HepG2 (cell line): ENCODE measurements at regions not wholly inside any gene's neighbourhood (a gene's known extent, or its start where the extent isn't known, plus 50 kb on each side); places are given as distances from the start of the nearest gene placed in this dataset.

Source experiments
- ATAC-seq: fragments of 200-7000 bp; cut with Tn5 transposase; 3 replicates; pipeline ENCODE4 v1.9.1; 2020; ENCODE audit warnings: mild to moderate bottlenecking, moderate library complexity
- BruUV-seq: library from RNA; stranded (reverse); fragments of 400-500 nt; replicated peaks from 2 replicates; lab custom pipeline; 2021; lab: Mats Ljungman, UMichigan
- CTCF ChIA-PET: fragments of 300-600 bp; formaldehyde crosslinking; extraction: SDS; loops from one replicate; lab custom pipeline; 2021; ENCODE audit warnings: low total read pairs, inconsistent platforms, low intra/inter-chr PET ratio; lab: Yijun Ruan, JAX
- POLR2A ChIA-PET: fragments of 350-600 bp; sonication (Branson Sonifier 250); formaldehyde crosslinking; loops from one replicate; lab custom pipeline; 2020; ENCODE audit warnings: antibody characterized with exemption, inconsistent platforms; lab: Yijun Ruan, JAX
- DNase-seq: peaks from one replicate; pipeline ENCODE4 v3.0.0-alpha.2; 2015; ENCODE audit warnings: low spot score
- FAIRE-seq: peaks from 3 replicates; lab custom pipeline; 2011; peaks lifted over from hg19 to GRCh38; lab: Jason Lieb, UNC
- H2AFZ ChIP-seq: one replicate; pipeline ENCODE4 v1.6.1; 2011; ENCODE audit warnings: low read length, inconsistent platforms
- H3K27ac ChIP-seq: fragments of 300-600 bp; 3 replicates; pipeline ENCODE4 v1.8.0; 2011; ENCODE audit warnings: mixed run types, mild to moderate bottlenecking, mixed read lengths, low read length, inconsistent platforms; ENCODE audit not compliant: insufficient read depth; ENCODE audit errors: extremely low read length
- H3K27me3 ChIP-seq, 2 experiments: fragments of 200-600 bp in 1 of 2; 2 replicates in 1 of 2; 3 replicates in 1 of 2; pipeline versions ENCODE4 v1.6.0 to v1.8.0; 2011; ENCODE audit warnings: low read length in 2 of 2, mild to moderate bottlenecking in 2 of 2, moderate library complexity in 2 of 2, inconsistent platforms in 1 of 2; ENCODE audit not compliant: insufficient read depth in 2 of 2, control insufficient read depth in 1 of 2
- H3K36me3 ChIP-seq, 2 experiments: fragments of 200-600 bp in 1 of 2; replicated peaks in 1 of 2; 2 replicates in 1 of 2; 3 replicates in 1 of 2; pipeline versions ENCODE4 v1.5.1 to v1.8.0; 2011; ENCODE audit warnings: low read length in 2 of 2, inconsistent platforms in 1 of 2; ENCODE audit not compliant: insufficient read depth in 2 of 2, control insufficient read depth in 1 of 2
- H3K4me1 ChIP-seq: 2 replicates; pipeline ENCODE4 v1.5.1; 2012; ENCODE audit warnings: low read length, inconsistent platforms; ENCODE audit not compliant: insufficient read depth
- H3K4me2 ChIP-seq: 2 replicates; pipeline ENCODE4 v1.6.0; 2011; ENCODE audit warnings: low read depth, low read length, inconsistent platforms
- H3K4me3 ChIP-seq, 3 experiments: fragments of 200-600 bp in 1 of 3; sonication (generic), shearing (Covaris generic) in 1 of 3; replicated peaks in 1 of 3; 2 replicates each; pipeline ENCODE4 v1.5.1; 2011 to 2016; ENCODE audit warnings: low read length in 3 of 3, inconsistent platforms in 2 of 3, low read depth in 2 of 3, mild to moderate bottlenecking in 2 of 3, control low read depth in 1 of 3, mixed read lengths in 1 of 3; ENCODE audit not compliant: insufficient read depth in 1 of 3
- H3K79me2 ChIP-seq: one replicate; pipeline ENCODE4 v1.6.1; 2011; ENCODE audit warnings: low read length, inconsistent platforms; ENCODE audit not compliant: insufficient read depth
- H3K9ac ChIP-seq: 2 replicates; pipeline ENCODE4 v1.6.0; 2011; ENCODE audit warnings: mild to moderate bottlenecking, low read depth, low read length, inconsistent platforms; ENCODE audit not compliant: insufficient read depth
- H3K9me3 ChIP-seq: 2 replicates; pipeline ENCODE4 v1.5.1; 2012; ENCODE audit warnings: mild to moderate bottlenecking, low read length
- H4K20me1 ChIP-seq: 2 replicates; pipeline ENCODE4 v1.6.0; 2011; ENCODE audit warnings: inconsistent platforms, mild to moderate bottlenecking, low read length, moderate library complexity; ENCODE audit not compliant: insufficient read depth
- CHD2 ChIP-seq: IDR thresholded peaks from 2 replicates; pipeline ENCODE4 v1.6.1; 2011; ENCODE audit warnings: low read depth, low read length, improper control_type of control experiment
- SP1 ChIP-seq, 2 experiments: fragments of 450-650 bp in 1 of 2; sonication (generic) in 1 of 2; formaldehyde crosslinking in 1 of 2; IDR thresholded peaks; 2 replicates each; pipeline versions ENCODE4 v1.4.0 to v1.6.1; 2016 to 2020; ENCODE audit warnings: missing genetic modification reagents in 1 of 2
- SP2 ChIP-seq: sonication (generic); formaldehyde crosslinking; IDR thresholded peaks from 2 replicates; pipeline ENCODE4 v1.5.1; 2020; ENCODE audit warnings: mild to moderate bottlenecking, missing genetic modification reagents
- ZNF547 ChIP-seq: sonication (generic); formaldehyde crosslinking; IDR thresholded peaks from 2 replicates; pipeline ENCODE4 v1.5.1; 2020; ENCODE audit warnings: mild to moderate bottlenecking, missing genetic modification reagents
- WGBS: methylation state at CpG from one replicate; pipeline ENCODE4 v1.1.6; 2017; ENCODE audit warnings: low lambda C conversion rate; 5-methylcytosine and 5-hydroxymethylcytosine counted together
- in situ Hi-C: cut with HindIII; loops from 2 replicates; pipeline ENCODE4 v1.10.0; 2017; ENCODE audit warnings: low pct_unique_long_range_greater_than_20kb; ENCODE audit not compliant: extremely low pct_ligation_motif_present
- intact Hi-C: fragments of 100-400 bp; cut with micrococcal nuclease; formaldehyde crosslinking; loops from one replicate; pipeline ENCODE4 v1.10.0; 2022; ENCODE audit not compliant: unreplicated experiment
- TF ChIP-seq, protein P1 (sequence below): sonication (generic); formaldehyde crosslinking; IDR thresholded peaks from 2 replicates; pipeline ENCODE4 v1.5.0; 2020; ENCODE audit warnings: mild to moderate bottlenecking, missing genetic modification reagents
- TF ChIP-seq, protein P2 (sequence below): sonication (generic); formaldehyde crosslinking; IDR thresholded peaks from 2 replicates; pipeline ENCODE4 v1.8.1; 2023; ENCODE audit warnings: mild to moderate bottlenecking, moderate library complexity, missing genetic modification reagents

DNA sequence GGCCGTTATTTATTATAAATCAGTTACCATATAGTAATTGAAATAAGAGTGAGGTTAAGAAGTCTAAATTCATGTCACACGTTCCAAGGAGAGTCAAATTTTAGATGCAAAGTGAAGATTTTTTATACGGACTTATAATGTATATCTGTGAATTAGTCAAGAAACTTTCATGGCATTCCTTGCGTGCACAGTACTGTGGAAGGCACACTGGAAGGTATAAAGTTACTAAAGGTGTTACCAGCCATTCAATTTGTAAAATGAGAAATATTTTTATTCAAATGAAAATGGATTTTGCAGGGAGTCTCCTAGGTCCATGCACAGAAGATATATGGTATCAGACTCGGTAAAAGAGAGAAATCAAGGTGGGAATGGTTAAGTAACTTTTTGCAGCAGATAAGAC is 408.1 kb upstream of the CTNND2 start:
- no peaks in the 10 kb centered on the region for H3K4me1 ChIP-seq
- TF ChIP-seq ZNF547 (no peak), SP2 (CRISPR knock-in tag) (no peak), CHD2 (no peak)
- TF ChIP-seq, protein P1, sequence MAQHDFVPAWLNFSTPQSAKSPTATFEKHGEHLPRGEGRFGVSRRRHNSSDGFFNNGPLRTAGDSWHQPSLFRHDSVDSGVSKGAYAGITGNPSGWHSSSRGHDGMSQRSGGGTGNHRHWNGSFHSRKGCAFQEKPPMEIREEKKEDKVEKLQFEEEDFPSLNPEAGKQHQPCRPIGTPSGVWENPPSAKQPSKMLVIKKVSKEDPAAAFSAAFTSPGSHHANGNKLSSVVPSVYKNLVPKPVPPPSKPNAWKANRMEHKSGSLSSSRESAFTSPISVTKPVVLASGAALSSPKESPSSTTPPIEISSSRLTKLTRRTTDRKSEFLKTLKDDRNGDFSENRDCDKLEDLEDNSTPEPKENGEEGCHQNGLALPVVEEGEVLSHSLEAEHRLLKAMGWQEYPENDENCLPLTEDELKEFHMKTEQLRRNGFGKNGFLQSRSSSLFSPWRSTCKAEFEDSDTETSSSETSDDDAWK (CRISPR knock-in tag): no peak
- no peaks in the 10 kb centered on the region for H3K79me2 ChIP-seq
- H3K4me2 ChIP-seq: no peak overlapping the region
- no peak for ATAC-seq
- H2AFZ ChIP-seq: no peak overlapping the region
- POLR2A ChIA-PET: no interaction called here
- H3K9ac ChIP-seq: no peak overlapping the region
- no peaks in the 10 kb centered on the region for H3K36me3 ChIP-seq
- no peak for FAIRE-seq
- no peaks in the 10 kb centered on the region for H3K27me3 ChIP-seq
- 5% methylated on average over 5 of the region's 5 CpGs for WGBS
- intact Hi-C loops (no loop called here), in situ Hi-C loops (no loop called here)
- no TSS peak for BruUV-seq
- CTCF ChIA-PET: no interaction called here
- no peak overlapping the region for H3K27ac ChIP-seq
- no peak overlapping the region for H3K4me3 ChIP-seq
- no peaks in the 10 kb centered on the region for H4K20me1 ChIP-seq
- no peak for DNase-seq
- peaks cover 66% of the 10 kb centered on the region for H3K9me3 ChIP-seq

DNA sequence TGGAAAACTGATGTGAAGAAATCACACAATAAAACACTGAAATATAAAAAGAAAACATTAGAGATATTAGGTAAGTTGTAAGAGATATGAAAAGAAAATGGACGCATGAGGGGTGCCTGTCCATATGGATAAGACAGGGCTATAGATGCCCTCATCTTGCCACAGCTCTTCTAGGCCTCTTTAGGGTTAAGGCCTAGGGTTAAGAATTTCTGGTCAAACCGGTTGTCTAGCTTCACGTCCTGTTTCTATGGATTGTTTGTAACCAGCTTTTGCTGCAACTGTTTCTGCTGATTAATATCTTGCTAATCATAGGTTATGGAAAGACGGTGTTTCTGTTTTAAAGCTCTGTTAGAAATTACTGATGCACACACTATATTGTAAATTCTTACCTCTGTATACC is 389.9 kb upstream of the CTNND2 start:
- H3K27ac ChIP-seq: no peak overlapping the region
- ChIA-PET CTCF (no interaction called here), POLR2A (no interaction called here)
- 17% methylated on average over 2 of the region's 4 CpGs for WGBS
- H3K9ac ChIP-seq: no peak overlapping the region
- TF ChIP-seq, protein P2, sequence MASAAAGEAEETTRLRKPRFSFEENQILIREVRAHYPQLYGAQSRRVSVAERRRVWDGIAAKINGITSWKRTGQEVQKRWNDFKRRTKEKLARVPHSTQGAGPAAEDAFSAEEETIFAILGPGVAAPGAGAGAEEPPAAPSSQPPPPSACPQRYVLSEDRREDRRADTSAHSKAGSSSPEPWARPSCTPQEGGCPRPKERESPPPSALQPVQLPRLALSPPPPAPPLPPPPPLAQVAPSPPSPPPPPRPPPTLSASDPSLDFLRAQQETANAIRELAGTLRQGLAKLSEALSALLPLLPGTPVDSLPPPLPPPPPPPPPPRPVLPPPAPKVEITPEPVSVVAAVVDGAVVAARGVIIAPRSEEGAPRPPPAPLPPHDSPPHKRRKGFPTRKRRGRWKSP: no peak
- TF ChIP-seq SP1 (IDR thresholded peaks at IDR 0.05) (no peak), SP1 (CRISPR knock-in tag; IDR thresholded peaks at IDR 0.05) (no peak)
- no peaks in the 10 kb centered on the region for H3K79me2 ChIP-seq
- in situ Hi-C loops: no loop called here
- H3K4me2 ChIP-seq: no peak overlapping the region
- FAIRE-seq (no peak), ATAC-seq (no peak), DNase-seq (no peak)
- H3K36me3 ChIP-seq: no peaks in the 10 kb centered on the region
- no peak overlapping the region for H3K4me3 ChIP-seq
- no peak overlapping the region for H2AFZ ChIP-seq
- intact Hi-C loops: loop anchor here (5.0 kb wide), 1 partner anchor 1183 kb away; no protein-coding TSS in a partner anchor
- no peaks in the 10 kb centered on the region for H3K4me1 ChIP-seq
- H4K20me1 ChIP-seq: no peaks in the 10 kb centered on the region
- H3K9me3 ChIP-seq: peaks cover 88% of the 10 kb centered on the region
- no TSS peak for BruUV-seq
- no peaks in the 10 kb centered on the region; a peak in 1 of 5 replicates for H3K27me3 ChIP-seq
